LoVo (cell line): ENCODE measurements at regions not wholly inside any gene's neighbourhood (a gene's known extent, or its start where the extent isn't known, plus 50 kb on each side); places are given as distances from the start of the nearest gene placed in this dataset.
"Not testable (repeated sequence)": the region's sequence is repeated elsewhere in the genome, so short reads cannot be mapped to it uniquely, and the experiment has no call there.

Experiments
- DNase-seq: peaks from one replicate; pipeline ENCODE4 v3.0.0-alpha.2; 2016; ENCODE audit warnings: low spot score

- no peak for DNase-seq
Observed at GRCh38 chr2:180604077-180604476, 376.3 kb upstream of the UBE2E3 start.

- DNase-seq, result no peak
Observed at GRCh38 chr2:180601016-180601415, 379.4 kb upstream of the UBE2E3 start.

GRCh38 chr2:180599804-180600203, 380.6 kb upstream of the UBE2E3 start:
- DNase-seq, result no peak

GRCh38 chr2:180597179-180597578, 383.2 kb upstream of the UBE2E3 start:
- DNase-seq, result no peak

GRCh38 chr2:180596453-180596852, 384.0 kb upstream of the UBE2E3 start:
- DNase-seq, result no peak

GRCh38 chr2:180591947-180592346, 388.5 kb upstream of the UBE2E3 start:
- DNase-seq, result no peak

GRCh38 chr2:180591093-180591781, 389.2 kb upstream of the UBE2E3 start:
- DNase-seq, result not testable (repeated sequence)

GRCh38 chr2:180583441-180584140, 396.8 kb upstream of the UBE2E3 start:
- DNase-seq, result no peak

- DNase-seq, result no peak
Observed at GRCh38 chr2:180579388-180579787, 401.0 kb upstream of the UBE2E3 start.

- DNase-seq, result no peak
Observed at GRCh38 chr2:180578441-180578840, 402.0 kb upstream of the UBE2E3 start.

- DNase-seq, result no peak
Observed at GRCh38 chr2:180577567-180577966, 402.8 kb upstream of the UBE2E3 start.

- DNase-seq, result peak; percentile 83
Observed at GRCh38 chr2:180573951-180574350, 406.5 kb upstream of the UBE2E3 start.

- peak; percentile 15 for DNase-seq
Observed at GRCh38 chr2:180572346-180572745, 408.1 kb upstream of the UBE2E3 start.

GRCh38 chr2:180571559-180571958, 408.8 kb upstream of the UBE2E3 start:
- DNase-seq, result no peak

GRCh38 chr2:180570864-180571263, 409.5 kb upstream of the UBE2E3 start:
- DNase-seq, result no peak

- DNase-seq, result no peak
Observed at GRCh38 chr2:180564051-180564450, 416.4 kb upstream of the UBE2E3 start.

- DNase-seq, result no peak
Observed at GRCh38 chr2:180562378-180562777, 418.0 kb upstream of the UBE2E3 start.

GRCh38 chr2:180559771-180560170, 420.6 kb upstream of the UBE2E3 start:
- no peak for DNase-seq

GRCh38 chr2:180559038-180559437, 421.4 kb upstream of the UBE2E3 start:
- no peak for DNase-seq

GRCh38 chr2:180555391-180555965, 424.9 kb upstream of the UBE2E3 start:
- DNase-seq, result no peak

- DNase-seq, result no peak
Observed at GRCh38 chr2:180554330-180554729, 426.1 kb upstream of the UBE2E3 start.

GRCh38 chr2:180553094-180553715, 427.2 kb upstream of the UBE2E3 start:
- DNase-seq, result no peak

- DNase-seq, result no peak
Observed at GRCh38 chr2:180542511-180542910, 437.9 kb upstream of the UBE2E3 start.
